Coronary artery (tissue), 2 donors: ENCODE measurements at regions not wholly inside any gene's neighbourhood (a gene's known extent, or its start where the extent isn't known, plus 50 kb on each side); places are given as distances from the start of the nearest gene placed in this dataset.

ENCODE experiments used
- DNase-seq: peaks from one replicate; pipeline ENCODE4 v3.0.0-alpha.2; 2017; ENCODE audit warnings: low spot score
- H3K27ac ChIP-seq, 2 donors: fragments of 200-600 bp; sonication (generic); one replicate each; pipeline ENCODE4 v1.5.1; 2016 to 2019
- H3K4me3 ChIP-seq: fragments of 200-600 bp; sonication (generic); 2 replicates; pipeline ENCODE4 v1.5.1; 2016; ENCODE audit warnings: mild to moderate bottlenecking, moderate library complexity
- TF ChIP-seq, protein P1 (sequence below): fragments of 200-600 bp; sonication (generic); IDR thresholded peaks from one replicate; pipeline ENCODE4 v1.5.1; 2019; ENCODE audit warnings: antibody characterized with exemption

DNA sequence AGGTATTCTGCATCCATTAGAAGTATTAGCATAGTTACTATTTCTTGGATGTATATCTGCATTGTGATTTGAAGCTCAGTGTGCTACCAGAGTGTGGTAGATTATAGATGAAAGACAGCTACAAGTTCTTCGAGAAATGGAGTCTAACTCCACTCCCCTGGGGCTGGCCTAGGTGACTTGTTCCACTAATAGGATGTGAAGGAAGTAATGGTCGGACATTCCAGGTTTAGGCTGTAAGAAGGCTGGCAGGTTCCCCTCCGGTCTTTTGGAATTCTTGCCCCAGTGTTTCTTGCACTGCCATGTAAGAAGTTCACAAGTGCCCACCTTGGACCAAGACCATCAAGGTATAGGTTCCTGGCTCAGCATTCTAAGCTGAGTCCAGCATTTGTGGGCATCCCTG lies 236.4 kb downstream of the FLRT2 start:
- Histone ChIP-seq H3K27ac (no peak overlapping the region), H3K4me3 (no peak overlapping the region)
- TF ChIP-seq, protein P1, sequence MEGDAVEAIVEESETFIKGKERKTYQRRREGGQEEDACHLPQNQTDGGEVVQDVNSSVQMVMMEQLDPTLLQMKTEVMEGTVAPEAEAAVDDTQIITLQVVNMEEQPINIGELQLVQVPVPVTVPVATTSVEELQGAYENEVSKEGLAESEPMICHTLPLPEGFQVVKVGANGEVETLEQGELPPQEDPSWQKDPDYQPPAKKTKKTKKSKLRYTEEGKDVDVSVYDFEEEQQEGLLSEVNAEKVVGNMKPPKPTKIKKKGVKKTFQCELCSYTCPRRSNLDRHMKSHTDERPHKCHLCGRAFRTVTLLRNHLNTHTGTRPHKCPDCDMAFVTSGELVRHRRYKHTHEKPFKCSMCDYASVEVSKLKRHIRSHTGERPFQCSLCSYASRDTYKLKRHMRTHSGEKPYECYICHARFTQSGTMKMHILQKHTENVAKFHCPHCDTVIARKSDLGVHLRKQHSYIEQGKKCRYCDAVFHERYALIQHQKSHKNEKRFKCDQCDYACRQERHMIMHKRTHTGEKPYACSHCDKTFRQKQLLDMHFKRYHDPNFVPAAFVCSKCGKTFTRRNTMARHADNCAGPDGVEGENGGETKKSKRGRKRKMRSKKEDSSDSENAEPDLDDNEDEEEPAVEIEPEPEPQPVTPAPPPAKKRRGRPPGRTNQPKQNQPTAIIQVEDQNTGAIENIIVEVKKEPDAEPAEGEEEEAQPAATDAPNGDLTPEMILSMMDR: no peak
- no peak for DNase-seq

DNA sequence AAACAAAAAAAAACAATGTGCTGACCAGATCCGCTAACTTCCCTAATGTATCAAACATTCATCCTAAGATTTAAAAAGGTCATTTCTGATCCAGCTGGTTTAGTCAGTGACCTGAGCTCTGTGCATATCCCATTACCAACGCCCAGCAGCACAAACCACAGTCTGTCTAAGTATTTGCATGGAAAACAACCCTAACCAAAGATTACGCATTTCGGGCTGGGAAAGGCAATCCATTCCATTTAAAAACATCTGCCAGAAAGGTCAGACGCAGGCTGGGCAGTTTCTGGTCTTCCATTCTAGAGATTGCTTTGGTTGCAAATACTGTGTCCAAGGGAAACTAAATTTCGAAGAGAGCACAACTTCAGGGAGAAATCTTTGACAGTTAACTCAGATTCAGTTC lies 234.9 kb downstream of the FLRT2 start:
- TF ChIP-seq, protein P1: no peak
- H3K4me3 ChIP-seq: peak overlapping the region; percentile 4
- DNase-seq: no peak
- H3K27ac ChIP-seq: no peak overlapping the region

DNA sequence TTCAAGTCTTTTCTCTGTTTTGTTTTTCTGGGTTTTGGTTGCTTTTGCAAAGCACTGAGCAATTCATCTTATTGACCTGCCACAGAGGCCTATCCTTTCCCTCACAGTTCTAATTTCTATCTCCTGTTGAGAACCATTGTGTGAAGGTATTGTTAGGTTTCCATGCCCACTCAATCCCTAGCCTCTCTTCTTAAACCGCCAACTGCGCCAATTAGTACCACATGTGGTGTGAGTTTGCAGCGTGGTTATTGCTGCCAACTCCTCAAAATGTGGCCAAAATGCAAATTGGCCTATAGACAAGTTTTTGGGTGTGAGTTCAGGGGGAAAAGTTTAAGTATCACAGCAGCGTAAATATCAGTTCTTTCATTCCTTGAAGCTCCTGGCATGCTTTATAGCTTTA lies 232.6 kb downstream of the FLRT2 start:
- H3K4me3 ChIP-seq: no peak overlapping the region
- TF ChIP-seq, protein P1: no peak
- no peak overlapping the region for H3K27ac ChIP-seq
- no peak for DNase-seq

DNA sequence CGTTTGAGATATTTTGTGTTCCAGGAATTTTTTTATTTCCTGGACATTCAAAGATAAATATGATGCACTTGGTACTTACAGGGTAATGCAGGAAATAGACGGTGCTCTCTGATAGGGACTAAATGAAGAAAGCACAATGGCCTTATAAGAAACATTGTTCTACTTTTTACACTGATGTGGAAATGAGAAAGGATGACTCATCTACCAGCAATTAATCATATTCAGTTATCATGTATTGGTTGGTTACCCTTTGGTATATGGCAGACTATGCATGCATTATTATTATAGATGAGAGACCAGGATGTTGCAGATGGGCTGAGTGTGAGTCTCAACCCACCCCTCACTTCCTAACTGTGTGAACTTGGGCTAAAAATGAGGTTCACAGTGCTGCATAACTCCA lies 222.2 kb downstream of the FLRT2 start:
- DNase-seq: no peak
- Histone ChIP-seq H3K4me3 (no peak overlapping the region), H3K27ac (no peak overlapping the region)
- TF ChIP-seq, protein P1: no peak

DNA sequence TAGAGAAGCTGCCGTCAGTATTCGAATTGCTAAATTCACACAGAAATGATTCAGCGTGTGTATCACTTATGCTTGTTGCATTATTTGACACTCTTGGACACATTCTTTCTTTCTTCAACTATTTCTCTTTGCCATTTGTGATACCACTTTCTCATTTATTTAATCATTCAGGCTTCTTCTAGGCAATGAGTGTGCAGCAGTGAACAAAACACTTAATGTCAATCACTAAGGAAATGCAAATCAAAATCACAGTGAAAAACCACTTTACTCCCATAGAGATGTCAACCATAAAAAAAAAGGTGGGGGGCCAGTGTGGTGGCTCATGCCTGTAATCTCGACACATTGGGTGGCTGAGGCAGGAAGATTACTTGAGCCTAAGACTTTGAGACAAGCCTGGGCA lies 214.6 kb downstream of the FLRT2 start:
- TF ChIP-seq, protein P1: no peak
- H3K27ac ChIP-seq: no peak overlapping the region
- no peak overlapping the region for H3K4me3 ChIP-seq
- no peak for DNase-seq

DNA sequence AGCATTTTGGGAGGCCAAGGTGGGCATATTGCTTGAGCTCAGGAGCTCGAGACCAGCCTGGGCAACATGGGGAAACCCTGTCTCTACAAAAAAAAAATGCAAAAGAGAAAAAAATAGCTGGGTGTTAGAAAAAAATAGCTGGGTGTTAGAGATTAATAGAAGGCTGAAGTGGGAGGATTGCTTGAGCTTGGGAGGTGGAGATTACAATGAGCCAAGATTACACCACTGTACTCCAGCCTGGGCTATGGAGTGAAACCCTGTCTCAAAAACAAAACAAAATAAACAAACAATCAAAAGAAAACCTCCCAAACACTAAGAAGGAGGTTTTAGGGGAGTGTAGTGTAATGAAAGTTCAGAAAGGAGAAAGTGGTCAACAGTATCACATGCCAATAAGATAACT lies 202.1 kb downstream of the FLRT2 start:
- Histone ChIP-seq H3K4me3 (no peak overlapping the region), H3K27ac (no peak overlapping the region)
- no peak for DNase-seq
- TF ChIP-seq, protein P1: no peak

DNA sequence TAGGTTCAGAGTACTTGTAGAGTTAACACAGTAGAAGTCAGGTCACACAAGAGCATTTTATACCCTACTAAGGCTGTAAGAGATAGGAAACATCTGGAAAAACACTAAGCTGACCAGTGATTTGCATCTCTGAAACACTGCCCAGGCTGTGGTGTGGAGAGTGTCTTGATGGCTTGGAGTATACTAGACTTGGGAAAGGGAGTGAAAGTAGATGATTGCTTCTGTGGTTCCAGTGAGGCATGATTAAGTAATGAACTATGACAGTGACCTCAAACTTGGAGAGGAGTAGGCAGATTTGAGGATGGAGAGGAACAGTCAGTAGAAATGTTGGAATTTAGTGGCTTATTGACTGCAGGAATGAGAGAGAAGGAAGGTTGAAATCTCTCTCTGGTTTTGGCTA lies 201.2 kb downstream of the FLRT2 start:
- H3K27ac ChIP-seq: no peak overlapping the region
- no peak for DNase-seq
- H3K4me3 ChIP-seq: no peak overlapping the region
- TF ChIP-seq, protein P1: no peak
